HG03442 (cell line): ENCODE measurements at regions not wholly inside any gene's neighbourhood (a gene's known extent, or its start where the extent isn't known, plus 50 kb on each side); places are given as distances from the start of the nearest gene placed in this dataset.
"Not testable (repeated sequence)": the region's sequence is repeated elsewhere in the genome, so short reads cannot be mapped to it uniquely, and the experiment has no call there.

Experiments
- ATAC-seq: cut with Tn5 transposase; IDR thresholded peaks from one replicate; pipeline ENCODE4 v1.9.1; 2021; ENCODE audit warnings: mild to moderate bottlenecking, moderate library complexity; ENCODE audit not compliant: unreplicated experiment

GRCh38 chr7:14973712-14974428 lies 71.3 kb upstream of the DGKB start:
- peak; percentile 72 for ATAC-seq

GRCh38 chr7:14971678-14972077 lies 69.1 kb upstream of the DGKB start:
- not testable (repeated sequence) for ATAC-seq

GRCh38 chr7:14967376-14967775 lies 64.8 kb upstream of the DGKB start:
- ATAC-seq: not testable (repeated sequence)

GRCh38 chr7:14962778-14963177 lies 60.2 kb upstream of the DGKB start:
- no peak for ATAC-seq

- ATAC-seq: no peak
Measured at GRCh38 chr7:14960721-14961120, 58.2 kb upstream of the DGKB start.

- no peak for ATAC-seq
Measured at GRCh38 chr7:14959339-14959738, 56.8 kb upstream of the DGKB start.

- no peak for ATAC-seq
Measured at GRCh38 chr7:14954035-14954434, 51.5 kb upstream of the DGKB start.
